Cardiac fibroblast (primary cell): ENCODE measurements at regions not wholly inside any gene's neighbourhood (a gene's known extent, or its start where the extent isn't known, plus 50 kb on each side); places are given as distances from the start of the nearest gene placed in this dataset.
A peak's percentile ranks its signal among the peaks of the same experiment; 100 is the strongest.
"Not testable (repeated sequence)": the region's sequence is repeated elsewhere in the genome, so short reads cannot be mapped to it uniquely, and the experiment has no call there.

Experiments used
- DNase-seq, 2 donors: peaks; one replicate each; pipeline versions ENCODE4 v3.0.0 to v3.0.0-alpha.2; 2010; ENCODE audit warnings: low read depth in 2 of 2
- H3K4me3 ChIP-seq, 2 donors: replicated peaks in 1 of 2; 1 replicate in 1 of 2; 2 replicates in 1 of 2; pipeline ENCODE4 v1.5.1; 2011; ENCODE audit warnings: low read depth in 2 of 2, low read length in 2 of 2, mild to moderate bottlenecking in 2 of 2, moderate library complexity in 1 of 2
- CTCF ChIP-seq: IDR thresholded peaks from one replicate; pipeline ENCODE4 v1.5.1; 2011; ENCODE audit warnings: low read depth, mild to moderate bottlenecking, low read length, inconsistent platforms

GRCh38 chr18:67132919-67133318 lies 383.6 kb downstream of the DSEL start:
- TF ChIP-seq CTCF: no peak
- no peak overlapping the region for H3K4me3 ChIP-seq
- DNase-seq: no peak

GRCh38 chr18:67131498-67131897 lies 385.0 kb downstream of the DSEL start:
- no peak overlapping the region for H3K4me3 ChIP-seq
- no peak for TF ChIP-seq CTCF
- DNase-seq: no peak

GRCh38 chr18:67126751-67127150 lies 389.8 kb downstream of the DSEL start:
- not testable (repeated sequence) for H3K4me3 ChIP-seq

GRCh38 chr18:67123901-67124300 lies 392.6 kb downstream of the DSEL start:
- no peak for TF ChIP-seq CTCF
- H3K4me3 ChIP-seq: no peak overlapping the region
- DNase-seq: no peak

More at GRCh38 chr18:67126751-67127150, 389.8 kb downstream of the DSEL start:
- not testable (repeated sequence) for DNase-seq

- DNase-seq: peak in 1 of 2 donors; percentile 15
Observed at GRCh38 chr18:67117804-67118203, 398.7 kb downstream of the DSEL start.

GRCh38 chr18:67109535-67109934 lies 407.0 kb downstream of the DSEL start:
- no peak for DNase-seq
- no peak for TF ChIP-seq CTCF
- no peak overlapping the region for H3K4me3 ChIP-seq

More at GRCh38 chr18:67117804-67118203, 398.7 kb downstream of the DSEL start:
- TF ChIP-seq CTCF: no peak
- H3K4me3 ChIP-seq: no peak overlapping the region

GRCh38 chr18:67108894-67109293 lies 407.6 kb downstream of the DSEL start:
- no peak overlapping the region for H3K4me3 ChIP-seq
- no peak for TF ChIP-seq CTCF
- no peak for DNase-seq
